Panc1 (cell line): ENCODE measurements at regions not wholly inside any gene's neighbourhood (a gene's known extent, or its start where the extent isn't known, plus 50 kb on each side); places are given as distances from the start of the nearest gene placed in this dataset.

Source experiments
- ATAC-seq: fragments of 200-7000 bp; cut with Tn5 transposase; 2 replicates; pipeline ENCODE4 v1.9.1; 2020; ENCODE audit warnings: mild to moderate bottlenecking, moderate library complexity
- BruUV-seq: library from RNA; stranded (reverse); fragments of 400-500 nt; replicated peaks from 2 replicates; lab custom pipeline; 2021; lab: Mats Ljungman, UMichigan
- CTCF ChIA-PET: fragments of 300-600 bp; sonication (Branson Sonifier 250); formaldehyde crosslinking; loops from one replicate; lab custom pipeline; 2022; ENCODE audit warnings: antibody characterized with exemption; lab: Charles Lee
- POLR2A ChIA-PET: fragments of 300-600 bp; sonication (Branson Sonifier 250); formaldehyde crosslinking; loops from one replicate; lab custom pipeline; 2022; ENCODE audit warnings: antibody characterized with exemption; lab: Charles Lee
- DNase-seq: peaks from one replicate; pipeline ENCODE4 v3.0.0-alpha.2; 2010; ENCODE audit warnings: low read depth, low spot score
- H3K27ac ChIP-seq: 2 replicates; pipeline ENCODE4 v1.5.1; 2011; ENCODE audit warnings: mild to moderate bottlenecking, low read length, inconsistent platforms
- H3K27me3 ChIP-seq: fragments of 200-500 bp; sonication (Bioruptor generic); 2 replicates; pipeline ENCODE4 v1.6.0; 2014; ENCODE audit warnings: low read length, inconsistent platforms; ENCODE audit not compliant: control insufficient read depth, insufficient read depth
- H3K36me3 ChIP-seq: fragments of 200-500 bp; sonication (Bioruptor generic); 2 replicates; pipeline ENCODE4 v1.5.1; 2014; ENCODE audit warnings: inconsistent platforms, mild to moderate bottlenecking, low read length, moderate library complexity; ENCODE audit not compliant: control insufficient read depth, insufficient read depth
- H3K4me1 ChIP-seq: 2 replicates; pipeline ENCODE4 v1.5.1; 2011; ENCODE audit warnings: inconsistent platforms, mild to moderate bottlenecking, low read length, moderate library complexity; ENCODE audit not compliant: control insufficient read depth, insufficient read depth
- H3K4me3 ChIP-seq, 2 experiments: 2 replicates each; pipeline ENCODE4 v1.5.1; 2011 to 2012; ENCODE audit warnings: low read depth in 2 of 2, low read length in 2 of 2, mild to moderate bottlenecking in 2 of 2, inconsistent platforms in 1 of 2, moderate library complexity in 1 of 2
- H3K9me3 ChIP-seq: fragments of 200-500 bp; sonication (Bioruptor generic); 2 replicates; pipeline ENCODE4 v1.5.1; 2014; ENCODE audit warnings: low read depth, mild to moderate bottlenecking, inconsistent platforms, low read length, moderate library complexity; ENCODE audit not compliant: control insufficient read depth, insufficient read depth
- CTCF ChIP-seq: fragments of 450-650 bp; IDR thresholded peaks from 2 replicates; pipeline ENCODE4 v1.5.1; 2017; ENCODE audit warnings: mild to moderate bottlenecking
- POLR2AphosphoS5 ChIP-seq: IDR thresholded peaks from 2 replicates; pipeline ENCODE4 v1.6.1; 2012; ENCODE audit warnings: mild to moderate bottlenecking, low read depth, low read length, moderate library complexity
- REST ChIP-seq, 2 experiments: IDR thresholded peaks; 2 replicates each; pipeline ENCODE4 v1.6.1; 2011 to 2012; ENCODE audit warnings: low read depth in 2 of 2, control low read depth in 1 of 2, low read length in 1 of 2, mild to moderate bottlenecking in 1 of 2, moderate library complexity in 1 of 2; ENCODE audit not compliant: insufficient read depth in 1 of 2
- SIN3A ChIP-seq: IDR thresholded peaks from 2 replicates; pipeline ENCODE4 v1.6.1; 2012; ENCODE audit warnings: low read depth, mild to moderate bottlenecking, low read length, moderate library complexity, borderline replicate concordance; ENCODE audit not compliant: insufficient read depth
- TCF7L2 ChIP-seq: IDR thresholded peaks from 2 replicates; pipeline ENCODE4 v1.6.1; 2011; ENCODE audit warnings: mild to moderate bottlenecking, low read depth, low read length, inconsistent platforms
- in situ Hi-C: cut with HindIII; loops from 2 replicates; pipeline ENCODE4 v1.10.0; 2016; ENCODE audit warnings: low sequenced_read_pairs, low pct_unique_long_range_greater_than_20kb
- intact Hi-C: fragments of 100-400 bp; cut with micrococcal nuclease; formaldehyde crosslinking; loops from one replicate; pipeline ENCODE4 v1.10.0; 2022; ENCODE audit not compliant: unreplicated experiment

GRCh38 chr5:66438696-66439095 lies 157.5 kb upstream of the MAST4 start:
- ATAC-seq (no peak), DNase-seq (no peak)
- intact Hi-C loops: no loop called here
- CTCF ChIA-PET: no interaction called here
- Histone ChIP-seq H3K27me3 (no peaks in the 10 kb centered on the region), H3K36me3 (no peaks in the 10 kb centered on the region), H3K9me3 (no peaks in the 10 kb centered on the region), H3K4me1 (no peaks in the 10 kb centered on the region), H3K27ac (no peak overlapping the region), H3K4me3 (no peak overlapping the region)
- no TSS peak for BruUV-seq
- POLR2A ChIA-PET: interaction anchor here (0.6 kb wide), 1 partner anchor 180 kb away, joined by 4 read pairs; no protein-coding TSS in a partner anchor
- TF ChIP-seq REST (IDR thresholded peaks at IDR 0.05; ENCODE audit: insufficient read depth in 1 of 2, low read depth in 2 of 2, low read length in 1 of 2) (no peak), SIN3A (no peak), CTCF (no peak), TCF7L2 (no peak), POLR2AphosphoS5 (no peak)
- in situ Hi-C loops: no loop called here

GRCh38 chr5:66440202-66440680 lies 156.0 kb upstream of the MAST4 start:
- ChIA-PET CTCF (no interaction called here), POLR2A (no interaction called here)
- TF ChIP-seq SIN3A (no peak), CTCF (no peak), REST (IDR thresholded peaks at IDR 0.05; ENCODE audit: insufficient read depth in 1 of 2, low read depth in 2 of 2, low read length in 1 of 2) (no peak), TCF7L2 (no peak), POLR2AphosphoS5 (no peak)
- DNase-seq (no peak), ATAC-seq (no peak)
- H3K27me3 ChIP-seq: no peaks in the 10 kb centered on the region
- intact Hi-C loops (no loop called here), in situ Hi-C loops (no loop called here)
- H3K36me3 ChIP-seq: no peaks in the 10 kb centered on the region
- H3K9me3 ChIP-seq: no peaks in the 10 kb centered on the region
- H3K27ac ChIP-seq: no peak overlapping the region
- H3K4me1 ChIP-seq: no peaks in the 10 kb centered on the region
- BruUV-seq: no TSS peak
- no peak overlapping the region for H3K4me3 ChIP-seq
